Testis (tissue), 2 donors: ENCODE measurements at regions not wholly inside any gene's neighbourhood (a gene's known extent, or its start where the extent isn't known, plus 50 kb on each side); places are given as distances from the start of the nearest gene placed in this dataset.

Experiments used
- DNase-seq: peaks from one replicate; pipeline ENCODE4 v3.0.0-alpha.2; 2019
- H3K27ac ChIP-seq, 2 donors: fragments of 200-600 bp; sonication (generic); one replicate each; pipeline ENCODE4 v1.5.1; 2019
- H3K27me3 ChIP-seq: fragments of 200-600 bp; sonication (generic); one replicate; pipeline ENCODE4 v1.5.1; 2019
- H3K36me3 ChIP-seq: fragments of 200-600 bp; sonication (generic); one replicate; pipeline ENCODE4 v1.5.1; 2017; ENCODE audit warnings: low read depth; ENCODE audit errors: missing control alignments
- H3K4me1 ChIP-seq: fragments of 200-600 bp; sonication (generic); one replicate; pipeline ENCODE4 v1.5.1; 2019
- H3K4me3 ChIP-seq, 2 donors: fragments of 200-600 bp; sonication (generic); one replicate each; pipeline ENCODE4 v1.5.1; 2017 to 2019
- H3K9me3 ChIP-seq: fragments of 200-600 bp; sonication (generic); one replicate; pipeline ENCODE4 v1.5.1; 2017
- CTCF ChIP-seq, 3 experiments: fragments of 450-650 bp in 2 of 3; fragments of 200-600 bp in 1 of 3; sonication (generic) in 1 of 3; IDR thresholded peaks; one replicate each; pipeline ENCODE4 v1.5.1; 2016 to 2019; ENCODE audit warnings: antibody characterized with exemption in 3 of 3, mild to moderate bottlenecking in 2 of 3, moderate library complexity in 1 of 3
- POLR2A ChIP-seq: fragments of 450-650 bp; IDR thresholded peaks from one replicate; pipeline ENCODE4 v1.6.1; 2017; ENCODE audit warnings: antibody characterized with exemption, mild to moderate bottlenecking, moderate library complexity
- WGBS, 2 donors: methylation state at CpG; one replicate each; pipeline ENCODE4 v1.1.5; 2018; 5-methylcytosine and 5-hydroxymethylcytosine counted together
- intact Hi-C: fragments of 100-400 bp; cut with DNase I; formaldehyde crosslinking; loops from one replicate; pipeline ENCODE4 v1.15.1; 2023; ENCODE audit warnings: low total_unique reads

GRCh38 chr1:20417581-20417980, 68.4 kb downstream of the CAMK2N1 start:
- no peak overlapping the region for H3K27ac ChIP-seq
- WGBS, 2 donors, result 88 to 91% methylated on average over 8 of the region's 8 CpGs
- intact Hi-C loops, result no loop called here
- TF ChIP-seq POLR2A (no peak), CTCF (IDR thresholded peaks at IDR 0.05) (no peak)
- no peaks in the 10 kb centered on the region for H3K4me1 ChIP-seq
- H3K36me3 ChIP-seq, result no peaks in the 10 kb centered on the region
- H3K27me3 ChIP-seq, result no peaks in the 10 kb centered on the region
- no peak for DNase-seq
- no peaks in the 10 kb centered on the region for H3K9me3 ChIP-seq
- no peak overlapping the region for H3K4me3 ChIP-seq

- Histone ChIP-seq H3K27ac (no peak overlapping the region), H3K4me3 (no peak overlapping the region), H3K27me3 (no peaks in the 10 kb centered on the region), H3K4me1 (no peaks in the 10 kb centered on the region), H3K36me3 (no peaks in the 10 kb centered on the region), H3K9me3 (no peaks in the 10 kb centered on the region)
- intact Hi-C loops, result no loop called here
- TF ChIP-seq CTCF (IDR thresholded peaks at IDR 0.05) (no peak), POLR2A (no peak)
- DNase-seq, result no peak
- WGBS, 2 donors, result 76 to 88% methylated on average over 3 of the region's 3 CpGs
Observed at GRCh38 chr1:20416706-20417105, 69.3 kb downstream of the CAMK2N1 start.

GRCh38 chr1:20413776-20414140, 72.3 kb downstream of the CAMK2N1 start:
- Histone ChIP-seq H3K27me3 (no peaks in the 10 kb centered on the region), H3K4me3 (no peak overlapping the region), H3K27ac (no peak overlapping the region), H3K9me3 (no peaks in the 10 kb centered on the region), H3K36me3 (no peaks in the 10 kb centered on the region), H3K4me1 (no peaks in the 10 kb centered on the region)
- intact Hi-C loops, result no loop called here
- WGBS, 2 donors, result 82 to 85% methylated on average over 3 of the region's 3 CpGs
- TF ChIP-seq CTCF (IDR thresholded peaks at IDR 0.05), result no peak
- TF ChIP-seq POLR2A, result no peak
- no peak for DNase-seq

- TF ChIP-seq CTCF (IDR thresholded peaks at IDR 0.05) (no peak), POLR2A (no peak)
- 81 to 82% methylated on average over 10 to 11 of the region's 11 CpGs for WGBS, 2 donors
- intact Hi-C loops, result no loop called here
- no peak for DNase-seq
- Histone ChIP-seq H3K9me3 (no peaks in the 10 kb centered on the region), H3K27ac (no peak overlapping the region), H3K27me3 (no peaks in the 10 kb centered on the region), H3K4me1 (no peaks in the 10 kb centered on the region), H3K36me3 (no peaks in the 10 kb centered on the region), H3K4me3 (no peak overlapping the region)
Observed at GRCh38 chr1:20413136-20413775, 72.8 kb downstream of the CAMK2N1 start.
